OCI-LY1 (cell line): ENCODE measurements at regions not wholly inside any gene's neighbourhood (a gene's known extent, or its start where the extent isn't known, plus 50 kb on each side); places are given as distances from the start of the nearest gene placed in this dataset.

Experiments
- CTCF ChIP-seq: fragments of 200-600 bp; sonication (generic), shearing (Covaris generic); IDR thresholded peaks from 2 replicates; pipeline ENCODE4 v1.5.1; 2017; ENCODE audit warnings: mild to moderate bottlenecking, antibody characterized with exemption, low read length, moderate library complexity, mixed read lengths
- EZH2 ChIP-seq: fragments of 200-600 bp; sonication (generic), shearing (Covaris generic); IDR thresholded peaks from 2 replicates; pipeline ENCODE4 v1.8.0; 2017; ENCODE audit warnings: borderline replicate concordance, mixed run types, mild to moderate bottlenecking, antibody characterized with exemption, low read length, moderate library complexity, mixed read lengths

- no peak for TF ChIP-seq CTCF
- TF ChIP-seq EZH2, result no peak
Measured at GRCh38 chr3:159458982-159459381, 529.7 kb upstream of the IL12A start.
